H1 (cell line): ENCODE measurements at regions not wholly inside any gene's neighbourhood (a gene's known extent, or its start where the extent isn't known, plus 50 kb on each side); places are given as distances from the start of the nearest gene placed in this dataset.

Experiments used
- CTCF ChIA-PET: fragments of 300-600 bp; sonication (Branson Sonifier 250); formaldehyde crosslinking; loops from one replicate; lab custom pipeline; 2021; ENCODE audit not compliant: partially characterized antibody; lab: Charles Lee
- POLR2A ChIA-PET: fragments of 300-600 bp; sonication (Branson Sonifier 250); formaldehyde crosslinking; loops from one replicate; lab custom pipeline; 2021; ENCODE audit warnings: inconsistent platforms; ENCODE audit not compliant: partially characterized antibody; lab: Charles Lee
- DNase-seq, 2 experiments: peaks; one replicate each; pipeline versions ENCODE4 v3.0.0 to v3.0.0-alpha.2; 2010 to 2022; ENCODE audit warnings: low spot score in 2 of 2, low read depth in 1 of 2, mixed read lengths in 1 of 2
- FAIRE-seq: peaks from 2 replicates; lab custom pipeline; 2011; peaks lifted over from hg19 to GRCh38; lab: Jason Lieb, UNC
- H2AFZ ChIP-seq: 2 replicates; pipeline ENCODE4 v1.8.1; 2012; ENCODE audit warnings: low read length, inconsistent platforms
- H2AK5ac ChIP-seq: 2 replicates; pipeline ENCODE4 v1.6.1; 2013; ENCODE audit warnings: low read depth, low read length
- H2BK120ac ChIP-seq: replicated peaks from 2 replicates; pipeline ENCODE3; 2013; ENCODE audit warnings: low read depth, low read length, inconsistent platforms
- H2BK12ac ChIP-seq: 2 replicates; pipeline ENCODE4 v1.6.1; 2013; ENCODE audit warnings: low read depth, low read length
- H2BK15ac ChIP-seq: 2 replicates; pipeline ENCODE4 v1.6.1; 2013; ENCODE audit warnings: low read length
- H2BK20ac ChIP-seq: 2 replicates; pipeline ENCODE4 v1.6.1; 2013; ENCODE audit warnings: low read length
- H2BK5ac ChIP-seq: 2 replicates; pipeline ENCODE4 v1.6.1; 2013; ENCODE audit warnings: low read depth, low read length
- H3K14ac ChIP-seq: 2 replicates; pipeline ENCODE4 v1.6.1; 2013; ENCODE audit warnings: inconsistent platforms; ENCODE audit not compliant: insufficient read length
- H3K18ac ChIP-seq: 2 replicates; pipeline ENCODE4 v1.6.1; 2013; ENCODE audit warnings: low read length; ENCODE audit errors: extremely low read depth
- H3K23ac ChIP-seq: 2 replicates; pipeline ENCODE4 v1.6.1; 2013; ENCODE audit warnings: inconsistent platforms; ENCODE audit not compliant: insufficient read length
- H3K23me2 ChIP-seq: 2 replicates; pipeline ENCODE4 v1.6.1; 2013; ENCODE audit warnings: low read depth, low read length
- H3K27ac ChIP-seq: 2 replicates; pipeline ENCODE4 v1.6.1; 2011; ENCODE audit warnings: low read depth, low read length, inconsistent platforms
- H3K27me3 ChIP-seq, 4 experiments: replicated peaks in 1 of 4; 1 replicate in 1 of 4; 2 replicates in 3 of 4; pipeline versions ENCODE4 v1.6.1 to v1.8.1; 2011 to 2013; ENCODE audit warnings: low read length in 3 of 4, mild to moderate bottlenecking in 3 of 4, inconsistent platforms in 2 of 4, mixed read lengths in 2 of 4, moderate library complexity in 1 of 4; ENCODE audit not compliant: control insufficient read depth in 3 of 4, insufficient read depth in 3 of 4; ENCODE audit errors: extremely low read depth in 1 of 4
- H3K36me3 ChIP-seq, 4 experiments: 2 replicates each; pipeline versions ENCODE4 v1.6.1 to v1.8.1; 2011 to 2013; ENCODE audit warnings: mild to moderate bottlenecking in 4 of 4, low read length in 3 of 4, moderate library complexity in 2 of 4, control low read depth in 1 of 4, inconsistent platforms in 1 of 4; ENCODE audit not compliant: insufficient read depth in 4 of 4, control insufficient read depth in 2 of 4
- H3K4ac ChIP-seq: replicated peaks from 2 replicates; pipeline ENCODE3; 2013; ENCODE audit warnings: low read length, low read depth, mixed read lengths, inconsistent platforms; ENCODE audit not compliant: insufficient read length
- H3K4me1 ChIP-seq, 4 experiments: replicated peaks in 1 of 4; 1 replicate in 1 of 4; 2 replicates in 3 of 4; pipeline versions ENCODE4 v1.6.1 to v1.8.1; 2011 to 2013; ENCODE audit warnings: low read length in 3 of 4, inconsistent platforms in 2 of 4, mixed read lengths in 1 of 4; ENCODE audit not compliant: insufficient read depth in 4 of 4, control insufficient read depth in 3 of 4
- H3K4me2 ChIP-seq, 2 experiments: 2 replicates each; pipeline versions ENCODE4 v1.6.1 to v1.8.1; 2011 to 2013; ENCODE audit warnings: low read depth in 2 of 2, low read length in 2 of 2, control low read depth in 1 of 2, inconsistent platforms in 1 of 2, mild to moderate bottlenecking in 1 of 2; ENCODE audit not compliant: insufficient read depth in 1 of 2
- H3K4me3 ChIP-seq, 4 experiments: fragments of 200-600, 300-600 bp in 1 of 4; sonication (generic), shearing (Covaris generic), sonication (Bioruptor Twin) in 1 of 4; 2 replicates each; pipeline versions ENCODE4 v1.5.1 to v1.8.1; 2011 to 2016; ENCODE audit warnings: low read length in 4 of 4, low read depth in 3 of 4, control low read depth in 2 of 4, inconsistent platforms in 2 of 4, mild to moderate bottlenecking in 2 of 4, mixed read lengths in 1 of 4, moderate library complexity in 1 of 4; ENCODE audit not compliant: insufficient read depth in 2 of 4; ENCODE audit errors: extremely low read depth in 1 of 4
- H3K56ac ChIP-seq: replicated peaks from 2 replicates; pipeline ENCODE3; 2013; ENCODE audit warnings: low read depth, mild to moderate bottlenecking, mixed read lengths, low read length, inconsistent platforms; ENCODE audit not compliant: insufficient read length
- H3K79me1 ChIP-seq: 2 replicates; pipeline ENCODE4 v1.6.1; 2013; ENCODE audit warnings: low read depth, low read length, control low read depth
- H3K79me2 ChIP-seq, 2 experiments: 2 replicates each; pipeline versions ENCODE4 v1.6.1 to v1.8.1; 2012 to 2013; ENCODE audit warnings: low read length in 2 of 2, mild to moderate bottlenecking in 2 of 2, inconsistent platforms in 1 of 2; ENCODE audit not compliant: insufficient read depth in 2 of 2, control insufficient read depth in 1 of 2
- H3K9ac ChIP-seq, 4 experiments: replicated peaks in 1 of 4; 1 replicate in 1 of 4; 2 replicates in 3 of 4; pipeline versions ENCODE4 v1.6.1 to v1.8.1; 2011 to 2013; ENCODE audit warnings: low read depth in 3 of 4, low read length in 3 of 4, control low read depth in 2 of 4, mild to moderate bottlenecking in 2 of 4, moderate library complexity in 2 of 4, inconsistent platforms in 1 of 4; ENCODE audit errors: extremely low read depth in 1 of 4
- H3K9me3 ChIP-seq, 2 experiments: 2 replicates each; pipeline versions ENCODE4 v1.6.1 to v1.8.1; 2012 to 2013; ENCODE audit warnings: mild to moderate bottlenecking in 2 of 2, moderate library complexity in 2 of 2, control low read depth in 1 of 2, inconsistent platforms in 1 of 2, low read depth in 1 of 2, low read length in 1 of 2, mixed read lengths in 1 of 2; ENCODE audit not compliant: insufficient read depth in 2 of 2
- H4K20me1 ChIP-seq, 2 experiments: replicated peaks in 1 of 2; 2 replicates each; pipeline versions ENCODE3 to v1.8.1; 2011 to 2013; ENCODE audit warnings: inconsistent platforms in 2 of 2, low read length in 2 of 2, mild to moderate bottlenecking in 1 of 2; ENCODE audit not compliant: insufficient read depth in 2 of 2, control insufficient read depth in 1 of 2
- H4K5ac ChIP-seq: 2 replicates; pipeline ENCODE4 v1.6.1; 2013; ENCODE audit warnings: low read length, low read depth, mixed read lengths, inconsistent platforms; ENCODE audit not compliant: insufficient read length
- H4K8ac ChIP-seq: 2 replicates; pipeline ENCODE4 v1.8.0; 2013; ENCODE audit warnings: mild to moderate bottlenecking, moderate library complexity, low read length, inconsistent platforms; ENCODE audit not compliant: insufficient read depth; ENCODE audit errors: extremely low read depth
- H4K91ac ChIP-seq: replicated peaks from 2 replicates; pipeline ENCODE3; 2013; ENCODE audit warnings: low read length, mixed read lengths, inconsistent platforms; ENCODE audit not compliant: insufficient read length
- CHD1 ChIP-seq: IDR thresholded peaks from 2 replicates; pipeline ENCODE4 v1.6.1; 2012; ENCODE audit warnings: low read depth, low read length, improper control_type of control experiment
- WGBS, 2 experiments: shearing (Covaris generic) in 1 of 2; methylation state at CpG; one replicate each; pipeline versions ENCODE4 v1.1.6 to v1.1.7; 2013 to 2015; ENCODE audit warnings: low lambda C conversion rate in 2 of 2, mixed read lengths in 2 of 2, inconsistent platforms in 1 of 2, low coverage in 1 of 2, missing lambda C conversion rate in 1 of 2; ENCODE audit not compliant: insufficient replicate concordance in 2 of 2, insufficient coverage in 1 of 2, insufficient read length in 1 of 2; ENCODE audit errors: extremely low coverage in 1 of 2, missing lambda C conversion rate in 1 of 2; 5-methylcytosine and 5-hydroxymethylcytosine counted together

GRCh38 chrX:40300286-40300890 is 202.6 kb upstream of the BCOR start:
- Histone ChIP-seq H3K79me2 (no peaks in the 10 kb centered on the region), H2AFZ (no peak overlapping the region), H3K23me2 (no peaks in the 10 kb centered on the region), H2AK5ac (no peak overlapping the region), H3K9me3 (no peaks in the 10 kb centered on the region), H3K27me3 (no peaks in the 10 kb centered on the region; a peak in 1 of 7 replicates), H2BK15ac (no peak overlapping the region), H4K8ac (no peak overlapping the region), H2BK12ac (no peak overlapping the region), H3K4me1 (peaks cover 2 to 11% (median 3%) of the 10 kb centered on the region in 4 experiments; a peak in 4 of 7 replicates), H3K36me3 (no peaks in the 10 kb centered on the region), H2BK5ac (no peak overlapping the region), H3K14ac (no peak overlapping the region), H4K20me1 (no peaks in the 10 kb centered on the region), H3K23ac (no peak overlapping the region), H3K18ac (no peak overlapping the region; the same call in 1 of the 2 replicates), H3K9ac (no peak overlapping the region), H3K4me3 (no peak overlapping the region), H4K5ac (no peak overlapping the region), H3K56ac (no peak overlapping the region), H4K91ac (no peak overlapping the region), H3K79me1 (no peaks in the 10 kb centered on the region), H3K27ac (no peak overlapping the region), H3K4me2 (no peak overlapping the region), H2BK20ac (no peak overlapping the region), H2BK120ac (no peak overlapping the region), H3K4ac (no peak overlapping the region)
- WGBS, 2 experiments: 87% methylated on average over 12 of the region's 15 CpGs; no CpG with 5 or more reads in 1 of the 2 experiments
- ChIA-PET CTCF (interaction anchor here (3.2 kb wide), 1 partner anchor 28 kb away, joined by 14 read pairs; no protein-coding TSS in a partner anchor), POLR2A (no interaction called here)
- DNase-seq (no peak), FAIRE-seq (no peak)
- no peak for TF ChIP-seq CHD1
